AG10803 (cell line): ENCODE measurements at regions not wholly inside any gene's neighbourhood (a gene's known extent, or its start where the extent isn't known, plus 50 kb on each side); places are given as distances from the start of the nearest gene placed in this dataset.
A peak's percentile ranks its signal among the peaks of the same experiment; 100 is the strongest.

Source experiments
- DNase-seq: peaks from one replicate; pipeline ENCODE4 v3.0.0; 2010; ENCODE audit warnings: low read depth
- H3K4me3 ChIP-seq: 2 replicates; pipeline ENCODE4 v1.5.1; 2011; ENCODE audit warnings: mild to moderate bottlenecking, low read length, control low read depth
- CTCF ChIP-seq: conservative IDR thresholded peaks from 2 replicates; pipeline ENCODE4 v1.5.1; 2011; ENCODE audit warnings: mild to moderate bottlenecking, low read length, control low read depth, inconsistent platforms

- no peak for DNase-seq
- TF ChIP-seq CTCF, result no peak
- H3K4me3 ChIP-seq, result no peak overlapping the region
Observed at GRCh38 chr9:78680196-78680595, 383.3 kb downstream of the PSAT1 start.

- no peak for TF ChIP-seq CTCF
- H3K4me3 ChIP-seq, result no peak overlapping the region
- no peak for DNase-seq
Observed at GRCh38 chr9:78682216-78682615, 385.3 kb downstream of the PSAT1 start.

GRCh38 chr9:78685471-78685870 lies 388.5 kb downstream of the PSAT1 start:
- peak; percentile 42 for DNase-seq
- no peak overlapping the region for H3K4me3 ChIP-seq
- no peak for TF ChIP-seq CTCF

- TF ChIP-seq CTCF, result no peak
- no peak overlapping the region for H3K4me3 ChIP-seq
- no peak for DNase-seq
Observed at GRCh38 chr9:78688796-78689195, 391.9 kb downstream of the PSAT1 start.

- DNase-seq, result peak; percentile 62
- TF ChIP-seq CTCF, result no peak
Observed at GRCh38 chr9:78691542-78691941, 394.6 kb downstream of the PSAT1 start.

GRCh38 chr9:78692871-78693270 lies 395.9 kb downstream of the PSAT1 start:
- no peak for TF ChIP-seq CTCF
- no peak overlapping the region for H3K4me3 ChIP-seq
- DNase-seq, result peak; percentile 72

More at GRCh38 chr9:78691542-78691941, 394.6 kb downstream of the PSAT1 start:
- no peak overlapping the region for H3K4me3 ChIP-seq

- no peak overlapping the region for H3K4me3 ChIP-seq
- no peak for DNase-seq
- no peak for TF ChIP-seq CTCF
Observed at GRCh38 chr9:78694974-78695373, 398.0 kb downstream of the PSAT1 start.
